ENCODE measurements at regions not wholly inside any gene's neighbourhood (a gene's known extent, or its start where the extent isn't known, plus 50 kb on each side); places are given as distances from the start of the nearest gene placed in this dataset.

DNA sequence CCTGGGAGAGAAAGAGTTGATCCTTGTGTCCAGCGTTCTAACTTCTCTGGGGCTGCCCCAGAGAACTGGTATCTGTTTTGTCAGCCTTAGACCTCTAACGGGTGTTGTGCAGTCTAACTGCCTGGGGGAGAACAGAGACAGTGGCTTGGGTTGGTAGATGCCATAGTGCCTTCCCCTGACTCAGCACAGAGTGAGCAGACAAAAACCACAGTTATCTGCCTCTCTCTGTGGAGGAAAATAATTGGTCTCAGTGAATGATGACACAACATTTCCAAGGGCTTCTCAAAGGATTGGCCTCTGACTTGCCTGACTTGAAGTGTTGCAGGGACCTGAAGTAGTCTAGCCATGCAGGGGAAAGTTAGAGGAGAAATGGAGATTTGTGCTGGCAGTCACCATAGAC lies 226.2 kb upstream of the MAN1A1 start:
- TF ChIP-seq, protein P1, sequence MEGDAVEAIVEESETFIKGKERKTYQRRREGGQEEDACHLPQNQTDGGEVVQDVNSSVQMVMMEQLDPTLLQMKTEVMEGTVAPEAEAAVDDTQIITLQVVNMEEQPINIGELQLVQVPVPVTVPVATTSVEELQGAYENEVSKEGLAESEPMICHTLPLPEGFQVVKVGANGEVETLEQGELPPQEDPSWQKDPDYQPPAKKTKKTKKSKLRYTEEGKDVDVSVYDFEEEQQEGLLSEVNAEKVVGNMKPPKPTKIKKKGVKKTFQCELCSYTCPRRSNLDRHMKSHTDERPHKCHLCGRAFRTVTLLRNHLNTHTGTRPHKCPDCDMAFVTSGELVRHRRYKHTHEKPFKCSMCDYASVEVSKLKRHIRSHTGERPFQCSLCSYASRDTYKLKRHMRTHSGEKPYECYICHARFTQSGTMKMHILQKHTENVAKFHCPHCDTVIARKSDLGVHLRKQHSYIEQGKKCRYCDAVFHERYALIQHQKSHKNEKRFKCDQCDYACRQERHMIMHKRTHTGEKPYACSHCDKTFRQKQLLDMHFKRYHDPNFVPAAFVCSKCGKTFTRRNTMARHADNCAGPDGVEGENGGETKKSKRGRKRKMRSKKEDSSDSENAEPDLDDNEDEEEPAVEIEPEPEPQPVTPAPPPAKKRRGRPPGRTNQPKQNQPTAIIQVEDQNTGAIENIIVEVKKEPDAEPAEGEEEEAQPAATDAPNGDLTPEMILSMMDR (optimal IDR thresholded peaks at IDR 0.05 in 1 of 3, IDR thresholded peaks at IDR 0.05 in 1 of 3, conservative IDR thresholded peaks at IDR 0.05 in 1 of 3; ENCODE audit: extremely low read depth in 1 of 3, insufficient read depth in 2 of 3, low read length in 3 of 3), result no peak
- TF ChIP-seq EZH2 (IDR thresholded peaks at IDR 0.05; ENCODE audit: low read length), result no peak

Measured in keratinocyte (primary cell).